ENCODE measurements at regions not wholly inside any gene's neighbourhood (a gene's known extent, or its start where the extent isn't known, plus 50 kb on each side); places are given as distances from the start of the nearest gene placed in this dataset.

- Histone ChIP-seq H3K9me3 (peaks cover 0 to 34% (median 18%) of the 10 kb centered on the region in 8 donors), H3K4me1 (no peaks in the 10 kb centered on the region), H3K27ac (no peak overlapping the region), H3K27me3 (replicated peaks in 1 of 7) (no peaks in the 10 kb centered on the region), H3K4me3 (no peak overlapping the region), H3K36me3 (no peaks in the 10 kb centered on the region)
- intact Hi-C loops (cut with DNase I; ENCODE audit: low total_unique reads) = no loop called here
- no peak for TF ChIP-seq CTCF (IDR thresholded peaks at IDR 0.05 in 8 of 11, conservative IDR thresholded peaks at IDR 0.05 in 3 of 11)
- TF ChIP-seq POLR2AphosphoS5 (IDR thresholded peaks at IDR 0.05) = no peak
- TF ChIP-seq POLR2A (IDR thresholded peaks at IDR 0.05) = no peak
- 56 to 68% (median 65%) methylated on average over 3 of the region's 3 CpGs for WGBS, 5 donors
- DNase-seq = no peak
These were observed 442.3 kb downstream of the GRB14 start for GRCh38 chr2:164178835-164179465.

- 91 to 98% (median 91%) methylated on average over 7 to 8 of the region's 8 CpGs for WGBS, 5 donors
- Histone ChIP-seq H3K4me3 (no peak overlapping the region), H3K27ac (no peak overlapping the region), H3K9me3 (peaks cover 0 to 7% (median 2%) of the 10 kb centered on the region in 8 donors), H3K36me3 (no peaks in the 10 kb centered on the region), H3K4me1 (no peaks in the 10 kb centered on the region), H3K27me3 (replicated peaks in 1 of 7) (no peaks in the 10 kb centered on the region)
- intact Hi-C loops (cut with DNase I; ENCODE audit: low total_unique reads) = no loop called here
- no peak for TF ChIP-seq POLR2A (IDR thresholded peaks at IDR 0.05)
- no peak for TF ChIP-seq POLR2AphosphoS5 (IDR thresholded peaks at IDR 0.05)
- no peak for TF ChIP-seq CTCF (IDR thresholded peaks at IDR 0.05 in 8 of 11, conservative IDR thresholded peaks at IDR 0.05 in 3 of 11)
- no peak for DNase-seq
These were observed 428.8 kb upstream of the FIGN start for GRCh38 chr2:164164602-164165001.

GRCh38 chr2:164155558-164155957, 419.8 kb upstream of the FIGN start:
- Histone ChIP-seq H3K27me3 (replicated peaks in 1 of 7) (no peaks in the 10 kb centered on the region), H3K4me3 (no peak overlapping the region), H3K27ac (no peak overlapping the region), H3K36me3 (no peaks in the 10 kb centered on the region), H3K4me1 (no peaks in the 10 kb centered on the region), H3K9me3 (peaks cover 0 to 11% (median 0%) of the 10 kb centered on the region in 8 donors)
- TF ChIP-seq CTCF (IDR thresholded peaks at IDR 0.05 in 8 of 11, conservative IDR thresholded peaks at IDR 0.05 in 3 of 11) = no peak
- TF ChIP-seq POLR2AphosphoS5 (IDR thresholded peaks at IDR 0.05) = no peak
- TF ChIP-seq POLR2A (IDR thresholded peaks at IDR 0.05) = no peak
- intact Hi-C loops (cut with DNase I; ENCODE audit: low total_unique reads) = no loop called here
- DNase-seq = no peak

GRCh38 chr2:164151522-164151921, 415.7 kb upstream of the FIGN start:
- TF ChIP-seq CTCF (IDR thresholded peaks at IDR 0.05 in 8 of 11, conservative IDR thresholded peaks at IDR 0.05 in 3 of 11) = no peak
- no peak for TF ChIP-seq POLR2A (IDR thresholded peaks at IDR 0.05)
- no peak for TF ChIP-seq POLR2AphosphoS5 (IDR thresholded peaks at IDR 0.05)
- Histone ChIP-seq H3K4me3 (no peak overlapping the region), H3K27ac (no peak overlapping the region), H3K9me3 (no peaks in the 10 kb centered on the region), H3K27me3 (replicated peaks in 1 of 7) (no peaks in the 10 kb centered on the region), H3K36me3 (no peaks in the 10 kb centered on the region), H3K4me1 (no peaks in the 10 kb centered on the region)
- DNase-seq = no peak
- 54 to 77% (median 70%) methylated on average over 5 of the region's 5 CpGs for WGBS, 5 donors
- intact Hi-C loops (cut with DNase I; ENCODE audit: low total_unique reads) = no loop called here

All from spleen (tissue), 11 donors.